ENCODE measurements at regions not wholly inside any gene's neighbourhood (a gene's known extent, or its start where the extent isn't known, plus 50 kb on each side); places are given as distances from the start of the nearest gene placed in this dataset.

GRCh38 chr14:29242755-29243754 is 476.5 kb downstream of the FOXG1 start:
- ATAC-seq (replicated peaks) = no peak
- no peaks in the 10 kb centered on the region for H3K36me3 Mint-ChIP-seq (ENCODE audit: low read depth)
- no peak overlapping the region for H3K4me3 Mint-ChIP-seq
- no peaks in the 10 kb centered on the region for H3K27me3 Mint-ChIP-seq
- H3K27ac Mint-ChIP-seq = no peak overlapping the region
- peaks cover 12% of the 10 kb centered on the region for H3K9me3 Mint-ChIP-seq
- no peaks in the 10 kb centered on the region for H3K4me1 Mint-ChIP-seq

GRCh38 chr14:29255692-29256091 is 489.1 kb downstream of the FOXG1 start:
- ATAC-seq (replicated peaks) = no peak
- Mint-ChIP-seq H3K4me1 (no peaks in the 10 kb centered on the region), H3K27me3 (no peaks in the 10 kb centered on the region), H3K9me3 (peaks cover 8% of the 10 kb centered on the region), H3K27ac (no peak overlapping the region), H3K4me3 (no peak overlapping the region), H3K36me3 (ENCODE audit: low read depth) (no peaks in the 10 kb centered on the region)

GRCh38 chr14:29262979-29263378 is 496.4 kb downstream of the FOXG1 start:
- Mint-ChIP-seq H3K27me3 (no peaks in the 10 kb centered on the region), H3K9me3 (peaks cover 9% of the 10 kb centered on the region), H3K27ac (no peak overlapping the region), H3K36me3 (ENCODE audit: low read depth) (no peaks in the 10 kb centered on the region), H3K4me3 (no peak overlapping the region), H3K4me1 (no peaks in the 10 kb centered on the region)
- ATAC-seq (replicated peaks) = no peak

GRCh38 chr14:29264865-29265264 is 498.3 kb downstream of the FOXG1 start:
- peaks cover 8% of the 10 kb centered on the region for H3K9me3 Mint-ChIP-seq
- no peak overlapping the region for H3K4me3 Mint-ChIP-seq
- no peaks in the 10 kb centered on the region for H3K27me3 Mint-ChIP-seq
- no peak overlapping the region for H3K27ac Mint-ChIP-seq
- H3K4me1 Mint-ChIP-seq = no peaks in the 10 kb centered on the region
- no peaks in the 10 kb centered on the region for H3K36me3 Mint-ChIP-seq (ENCODE audit: low read depth)
- ATAC-seq (replicated peaks) = no peak

- Mint-ChIP-seq H3K9me3 (peaks cover 11% of the 10 kb centered on the region), H3K4me3 (no peak overlapping the region), H3K4me1 (no peaks in the 10 kb centered on the region), H3K36me3 (ENCODE audit: low read depth) (no peaks in the 10 kb centered on the region), H3K27me3 (no peaks in the 10 kb centered on the region), H3K27ac (no peak overlapping the region)
- ATAC-seq (replicated peaks) = no peak
These were observed 499.3 kb downstream of the FOXG1 start for GRCh38 chr14:29265852-29266251.

- no peak for ATAC-seq (replicated peaks)
- Mint-ChIP-seq H3K27ac (no peak overlapping the region), H3K4me1 (no peaks in the 10 kb centered on the region), H3K36me3 (ENCODE audit: low read depth) (no peaks in the 10 kb centered on the region), H3K9me3 (peaks cover 14% of the 10 kb centered on the region), H3K4me3 (no peak overlapping the region), H3K27me3 (no peaks in the 10 kb centered on the region)
These were observed 505.1 kb downstream of the FOXG1 start for GRCh38 chr14:29271669-29272068.

- peaks cover 10% of the 10 kb centered on the region for H3K9me3 Mint-ChIP-seq
- H3K36me3 Mint-ChIP-seq (ENCODE audit: low read depth) = no peaks in the 10 kb centered on the region
- H3K4me3 Mint-ChIP-seq = no peak overlapping the region
- H3K27me3 Mint-ChIP-seq = no peaks in the 10 kb centered on the region
- ATAC-seq (replicated peaks) = no peak
- H3K4me1 Mint-ChIP-seq = no peaks in the 10 kb centered on the region
- no peak overlapping the region for H3K27ac Mint-ChIP-seq
These were observed 506.9 kb downstream of the FOXG1 start for GRCh38 chr14:29273513-29273912.

- no peak overlapping the region for H3K27ac Mint-ChIP-seq
- H3K27me3 Mint-ChIP-seq = no peaks in the 10 kb centered on the region
- no peaks in the 10 kb centered on the region for H3K36me3 Mint-ChIP-seq (ENCODE audit: low read depth)
- peaks cover 15% of the 10 kb centered on the region for H3K9me3 Mint-ChIP-seq
- H3K4me1 Mint-ChIP-seq = no peaks in the 10 kb centered on the region
- H3K4me3 Mint-ChIP-seq = no peak overlapping the region
- ATAC-seq (replicated peaks) = no peak
These were observed 508.5 kb downstream of the FOXG1 start for GRCh38 chr14:29274890-29275596.

- ATAC-seq (replicated peaks) = no peak
- Mint-ChIP-seq H3K4me3 (no peak overlapping the region), H3K27me3 (no peaks in the 10 kb centered on the region), H3K27ac (no peak overlapping the region), H3K36me3 (ENCODE audit: low read depth) (no peaks in the 10 kb centered on the region), H3K4me1 (no peaks in the 10 kb centered on the region), H3K9me3 (peaks cover 10% of the 10 kb centered on the region)
These were observed 512.0 kb downstream of the FOXG1 start for GRCh38 chr14:29278301-29279263.

GRCh38 chr14:29282169-29282568 is 515.6 kb downstream of the FOXG1 start:
- H3K4me3 Mint-ChIP-seq = no peak overlapping the region
- no peak overlapping the region for H3K27ac Mint-ChIP-seq
- no peak for ATAC-seq (replicated peaks)
- H3K27me3 Mint-ChIP-seq = no peaks in the 10 kb centered on the region
- H3K9me3 Mint-ChIP-seq = peaks cover 10% of the 10 kb centered on the region
- H3K36me3 Mint-ChIP-seq (ENCODE audit: low read depth) = no peaks in the 10 kb centered on the region
- H3K4me1 Mint-ChIP-seq = no peaks in the 10 kb centered on the region

GRCh38 chr14:29290441-29290840 is 523.9 kb downstream of the FOXG1 start:
- no peaks in the 10 kb centered on the region for H3K27me3 Mint-ChIP-seq
- H3K4me3 Mint-ChIP-seq = no peak overlapping the region
- no peak overlapping the region for H3K27ac Mint-ChIP-seq
- no peak for ATAC-seq (replicated peaks)
- no peaks in the 10 kb centered on the region for H3K36me3 Mint-ChIP-seq (ENCODE audit: low read depth)
- peaks cover 14% of the 10 kb centered on the region for H3K9me3 Mint-ChIP-seq
- no peaks in the 10 kb centered on the region for H3K4me1 Mint-ChIP-seq

- no peaks in the 10 kb centered on the region for H3K4me1 Mint-ChIP-seq
- H3K4me3 Mint-ChIP-seq = no peak overlapping the region
- peaks cover 19% of the 10 kb centered on the region for H3K9me3 Mint-ChIP-seq
- no peaks in the 10 kb centered on the region for H3K36me3 Mint-ChIP-seq (ENCODE audit: low read depth)
- H3K27ac Mint-ChIP-seq = no peak overlapping the region
- no peak for ATAC-seq (replicated peaks)
- H3K27me3 Mint-ChIP-seq = no peaks in the 10 kb centered on the region
These were observed 532.8 kb downstream of the FOXG1 start for GRCh38 chr14:29299372-29299771.

- Mint-ChIP-seq H3K4me1 (no peaks in the 10 kb centered on the region), H3K27ac (no peak overlapping the region), H3K9me3 (peaks cover 24% of the 10 kb centered on the region), H3K4me3 (no peak overlapping the region), H3K36me3 (ENCODE audit: low read depth) (no peaks in the 10 kb centered on the region), H3K27me3 (no peaks in the 10 kb centered on the region)
- ATAC-seq (replicated peaks) = no peak
These were observed 535.0 kb downstream of the FOXG1 start for GRCh38 chr14:29301571-29301970.

GRCh38 chr14:29310210-29310609 is 543.6 kb downstream of the FOXG1 start:
- ATAC-seq (replicated peaks) = no peak
- peaks cover 12% of the 10 kb centered on the region for H3K9me3 Mint-ChIP-seq
- H3K4me3 Mint-ChIP-seq = no peak overlapping the region
- no peaks in the 10 kb centered on the region for H3K36me3 Mint-ChIP-seq (ENCODE audit: low read depth)
- no peak overlapping the region for H3K27ac Mint-ChIP-seq
- no peaks in the 10 kb centered on the region for H3K4me1 Mint-ChIP-seq
- no peaks in the 10 kb centered on the region for H3K27me3 Mint-ChIP-seq
